Liver (tissue), 8 donors: ENCODE measurements at regions not wholly inside any gene's neighbourhood (a gene's known extent, or its start where the extent isn't known, plus 50 kb on each side); places are given as distances from the start of the nearest gene placed in this dataset.

Experiments used
- DNase-seq: peaks from one replicate; pipeline ENCODE4 v3.0.0-alpha.2; 2017; ENCODE audit warnings: low spot score
- H3K27ac ChIP-seq, 2 donors: one replicate each; pipeline ENCODE4 v1.7.0; 2013; ENCODE audit warnings: inconsistent platforms in 2 of 2, low read length in 2 of 2, control low read depth in 1 of 2, low read depth in 1 of 2, mild to moderate bottlenecking in 1 of 2
- H3K27me3 ChIP-seq, 4 donors: one replicate each; pipeline versions ENCODE4 v1.6.1 to v1.7.0; 2013; ENCODE audit warnings: low read length in 3 of 4, inconsistent platforms in 1 of 4, mild to moderate bottlenecking in 1 of 4, moderate library complexity in 1 of 4; ENCODE audit not compliant: control insufficient read depth in 4 of 4, insufficient read depth in 4 of 4
- H3K36me3 ChIP-seq, 4 donors: one replicate each; pipeline versions ENCODE4 v1.6.1 to v1.7.0; 2013; ENCODE audit warnings: low read length in 3 of 4, mild to moderate bottlenecking in 3 of 4, low read depth in 1 of 4, moderate library complexity in 1 of 4; ENCODE audit not compliant: control insufficient read depth in 4 of 4, insufficient read depth in 3 of 4
- H3K4me1 ChIP-seq, 4 donors: one replicate each; pipeline versions ENCODE4 v1.6.1 to v1.7.0; 2013; ENCODE audit warnings: low read length in 3 of 4, mild to moderate bottlenecking in 3 of 4, moderate library complexity in 1 of 4; ENCODE audit not compliant: control insufficient read depth in 4 of 4, insufficient read depth in 4 of 4
- H3K4me3 ChIP-seq, 3 donors: one replicate each; pipeline versions ENCODE4 v1.6.1 to v1.7.0; 2013; ENCODE audit warnings: low read length in 3 of 3, control low read depth in 1 of 3, low read depth in 1 of 3, mild to moderate bottlenecking in 1 of 3
- H3K9ac ChIP-seq, 2 donors: one replicate each; pipeline ENCODE4 v1.7.0; 2013; ENCODE audit warnings: low read length in 2 of 2, mild to moderate bottlenecking in 2 of 2, moderate library complexity in 2 of 2, control low read depth in 1 of 2, low read depth in 1 of 2
- H3K9me3 ChIP-seq, 4 donors: one replicate each; pipeline versions ENCODE4 v1.6.1 to v1.7.0; 2013; ENCODE audit warnings: low read length in 3 of 4; ENCODE audit not compliant: control insufficient read depth in 4 of 4
- ATF3 ChIP-seq: IDR thresholded peaks from 2 replicates; pipeline ENCODE4 v1.6.1; 2016; ENCODE audit warnings: antibody characterized with exemption
- CTCF ChIP-seq: fragments of 150-350 bp; IDR thresholded peaks from 2 replicates; pipeline ENCODE4 v1.5.1; 2017; ENCODE audit warnings: improper control_type of control experiment, low read depth, low read length; ENCODE audit not compliant: missing input control
- EGR1 ChIP-seq, 2 donors: IDR thresholded peaks; 2 replicates each; pipeline ENCODE4 v1.6.1; 2016 to 2018; ENCODE audit warnings: antibody characterized with exemption in 2 of 2, low read depth in 2 of 2
- FOXA1 ChIP-seq: IDR thresholded peaks from 2 replicates; pipeline ENCODE4 v1.6.1; 2016; ENCODE audit warnings: antibody characterized with exemption
- FOXA2 ChIP-seq: IDR thresholded peaks from 2 replicates; pipeline ENCODE4 v1.6.1; 2016; ENCODE audit warnings: antibody characterized with exemption
- GABPA ChIP-seq, 2 donors: IDR thresholded peaks in 1 of 2; conservative IDR thresholded peaks in 1 of 2; 2 replicates each; pipeline ENCODE4 v1.6.1; 2016; ENCODE audit warnings: antibody characterized with exemption in 2 of 2, mild to moderate bottlenecking in 1 of 2, moderate library complexity in 1 of 2
- HNF4A ChIP-seq, 2 donors: conservative IDR thresholded peaks; 2 replicates each; pipeline ENCODE4 v1.6.1; 2016; ENCODE audit warnings: antibody characterized with exemption in 2 of 2, mild to moderate bottlenecking in 2 of 2
- HNF4G ChIP-seq: IDR thresholded peaks from 2 replicates; pipeline ENCODE4 v1.6.1; 2016; ENCODE audit warnings: antibody characterized with exemption
- JUND ChIP-seq, 2 donors: IDR thresholded peaks; 2 replicates each; pipeline ENCODE4 v1.6.1; 2016; ENCODE audit warnings: antibody characterized with exemption in 2 of 2
- MAX ChIP-seq: IDR thresholded peaks from 2 replicates; pipeline ENCODE4 v1.6.1; 2016; ENCODE audit warnings: antibody characterized with exemption
- NR2F2 ChIP-seq: IDR thresholded peaks from 2 replicates; pipeline ENCODE4 v1.6.1; 2016; ENCODE audit warnings: antibody characterized with exemption
- RAD21 ChIP-seq, 2 donors: IDR thresholded peaks; 2 replicates each; pipeline ENCODE4 v1.6.1; 2016; ENCODE audit warnings: antibody characterized with exemption in 2 of 2, mild to moderate bottlenecking in 2 of 2
- REST ChIP-seq: IDR thresholded peaks from 2 replicates; pipeline ENCODE4 v1.6.1; 2016; ENCODE audit warnings: antibody characterized with exemption, mild to moderate bottlenecking
- RXRA ChIP-seq, 2 donors: IDR thresholded peaks; 2 replicates each; pipeline ENCODE4 v1.6.1; 2017 to 2018; ENCODE audit warnings: antibody characterized with exemption in 2 of 2, mild to moderate bottlenecking in 1 of 2
- SP1 ChIP-seq: IDR thresholded peaks from 2 replicates; pipeline ENCODE4 v1.6.1; 2018; ENCODE audit warnings: antibody characterized with exemption, mild to moderate bottlenecking
- TAF1 ChIP-seq: conservative IDR thresholded peaks from 2 replicates; pipeline ENCODE4 v1.6.1; 2016; ENCODE audit warnings: antibody characterized with exemption, mild to moderate bottlenecking
- YY1 ChIP-seq: IDR thresholded peaks from 2 replicates; pipeline ENCODE4 v1.6.1; 2016; ENCODE audit warnings: antibody characterized with exemption, mild to moderate bottlenecking
- ZBTB33 ChIP-seq: IDR thresholded peaks from 2 replicates; pipeline ENCODE4 v1.6.1; 2016; ENCODE audit warnings: antibody characterized with exemption
- WGBS: extraction: QIAGEN DNeasy Blood & Tissue Kit; methylation state at CpG from one replicate; pipeline ENCODE4 v1.1.7; 2013; 5-methylcytosine and 5-hydroxymethylcytosine counted together
- donor health status: healthy.
- donor health status: healthy.
- donor health status: healthy.
- donor health status: healthy.
- donor health status: healthy.

- TF ChIP-seq ZBTB33 (no peak), GABPA (IDR thresholded peaks at IDR 0.05 in 1 of 2, conservative IDR thresholded peaks at IDR 0.05 in 1 of 2) (no peak), JUND (IDR thresholded peaks at IDR 0.05) (no peak), EGR1 (IDR thresholded peaks at IDR 0.05; ENCODE audit: low read depth in 2 of 2) (no peak), YY1 (no peak), HNF4A (conservative IDR thresholded peaks at IDR 0.05) (no peak)
Observed at GRCh38 chr4:170398218-170398617, 308.5 kb upstream of the AADAT start (continued).

GRCh38 chr4:170395773-170396172, 306.0 kb upstream of the AADAT start:
- Histone ChIP-seq H3K27me3 (no peaks in the 10 kb centered on the region), H3K4me1 (no peaks in the 10 kb centered on the region), H3K9me3 (no peaks in the 10 kb centered on the region), H3K4me3 (no peak overlapping the region), H3K27ac (no peak overlapping the region), H3K36me3 (no peaks in the 10 kb centered on the region), H3K9ac (no peak overlapping the region)
- no peak for TF ChIP-seq TAF1
- TF ChIP-seq RXRA (IDR thresholded peaks at IDR 0.05), result no peak
- TF ChIP-seq JUND (IDR thresholded peaks at IDR 0.05), result no peak
- no peak for TF ChIP-seq RAD21 (IDR thresholded peaks at IDR 0.05)
- no peak for TF ChIP-seq ATF3
- TF ChIP-seq HNF4G, result no peak
- TF ChIP-seq ZBTB33, result no peak
- no peak for TF ChIP-seq REST
- TF ChIP-seq FOXA2, result no peak
- TF ChIP-seq HNF4A (conservative IDR thresholded peaks at IDR 0.05), result no peak
- TF ChIP-seq NR2F2, result no peak
- no peak for TF ChIP-seq EGR1 (IDR thresholded peaks at IDR 0.05; ENCODE audit: low read depth in 2 of 2)
- TF ChIP-seq YY1, result no peak
- TF ChIP-seq CTCF, result no peak
- no peak for TF ChIP-seq MAX
- TF ChIP-seq GABPA (IDR thresholded peaks at IDR 0.05 in 1 of 2, conservative IDR thresholded peaks at IDR 0.05 in 1 of 2), result no peak
- no peak for TF ChIP-seq SP1
- no peak for TF ChIP-seq FOXA1
- DNase-seq, result no peak
- WGBS, result 67% methylated on average over 2 of the region's 2 CpGs
